SK-N-MC (cell line): ENCODE measurements at regions not wholly inside any gene's neighbourhood (a gene's known extent, or its start where the extent isn't known, plus 50 kb on each side); places are given as distances from the start of the nearest gene placed in this dataset.

Source experiments
- EZH2 ChIP-seq: fragments of 200-600 bp; sonication (generic); IDR thresholded peaks from one replicate; pipeline ENCODE4 v1.6.1; 2017; ENCODE audit warnings: antibody characterized with exemption
- POLR2AphosphoS5 ChIP-seq: IDR thresholded peaks from 2 replicates; pipeline ENCODE4 v1.6.1; 2012; ENCODE audit warnings: mild to moderate bottlenecking, low read depth, low read length, borderline replicate concordance

- no peak for TF ChIP-seq POLR2AphosphoS5
- TF ChIP-seq EZH2, result no peak
Observed at GRCh38 chr1:224523676-224524075, 89.1 kb upstream of the WDR26 start.
